Activated naive CD8-positive, alpha-beta T cell treated with anti-CD3 and anti-CD28 coated beads for 36 hours (primary cell): ENCODE measurements at regions not wholly inside any gene's neighbourhood (a gene's known extent, or its start where the extent isn't known, plus 50 kb on each side); places are given as distances from the start of the nearest gene placed in this dataset.
"Not testable (repeated sequence)": the region's sequence is repeated elsewhere in the genome, so short reads cannot be mapped to it uniquely, and the experiment has no call there.

Experiments
- DNase-seq: peaks from one replicate; pipeline ENCODE4 v3.0.0; 2021
- H3K27ac Mint-ChIP-seq: one replicate; pipeline ENCODE4 v1.8.0; 2022; ENCODE audit warnings: mild to moderate bottlenecking, moderate library complexity, mixed read lengths
- H3K27me3 Mint-ChIP-seq: one replicate; pipeline ENCODE4 v1.8.0; 2022; ENCODE audit warnings: mild to moderate bottlenecking, mixed read lengths
- H3K36me3 Mint-ChIP-seq: one replicate; pipeline ENCODE4 v1.8.0; 2021; ENCODE audit warnings: mild to moderate bottlenecking, mixed read lengths
- H3K4me1 Mint-ChIP-seq: one replicate; pipeline ENCODE4 v1.8.0; 2021; ENCODE audit warnings: mixed read lengths
- H3K4me3 Mint-ChIP-seq: one replicate; pipeline ENCODE4 v1.8.0; 2022; ENCODE audit warnings: mild to moderate bottlenecking, moderate library complexity, mixed read lengths
- H3K9me3 Mint-ChIP-seq: one replicate; pipeline ENCODE4 v1.8.0; 2022; ENCODE audit warnings: mixed read lengths

- no peaks in the 10 kb centered on the region for H3K36me3 Mint-ChIP-seq
- H3K27me3 Mint-ChIP-seq = no peaks in the 10 kb centered on the region
- no peak overlapping the region for H3K4me3 Mint-ChIP-seq
- no peak overlapping the region for H3K27ac Mint-ChIP-seq
- peaks cover 1% of the 10 kb centered on the region for H3K9me3 Mint-ChIP-seq
- DNase-seq = no peak
- H3K4me1 Mint-ChIP-seq = peaks cover 7% of the 10 kb centered on the region
Observed at GRCh38 chr1:234858722-234859121, 248.7 kb upstream of the IRF2BP2 start.

GRCh38 chr1:234856845-234857245, 246.9 kb upstream of the IRF2BP2 start:
- Mint-ChIP-seq H3K27ac (no peak overlapping the region), H3K36me3 (no peaks in the 10 kb centered on the region), H3K27me3 (no peaks in the 10 kb centered on the region), H3K4me1 (peaks cover 18% of the 10 kb centered on the region), H3K9me3 (peaks cover 1% of the 10 kb centered on the region), H3K4me3 (no peak overlapping the region)
- DNase-seq = no peak

- no peaks in the 10 kb centered on the region for H3K9me3 Mint-ChIP-seq
- H3K27ac Mint-ChIP-seq = no peak overlapping the region
- no peak overlapping the region for H3K4me3 Mint-ChIP-seq
- H3K36me3 Mint-ChIP-seq = no peaks in the 10 kb centered on the region
- H3K4me1 Mint-ChIP-seq = peaks cover 25% of the 10 kb centered on the region
- no peaks in the 10 kb centered on the region for H3K27me3 Mint-ChIP-seq
- no peak for DNase-seq
Observed at GRCh38 chr1:234855851-234856250, 245.9 kb upstream of the IRF2BP2 start.

- no peaks in the 10 kb centered on the region for H3K36me3 Mint-ChIP-seq
- no peak overlapping the region for H3K27ac Mint-ChIP-seq
- no peaks in the 10 kb centered on the region for H3K9me3 Mint-ChIP-seq
- H3K4me3 Mint-ChIP-seq = no peak overlapping the region
- no peaks in the 10 kb centered on the region for H3K27me3 Mint-ChIP-seq
- peaks cover 29% of the 10 kb centered on the region for H3K4me1 Mint-ChIP-seq
- DNase-seq = no peak
Observed at GRCh38 chr1:234854645-234855039, 244.7 kb upstream of the IRF2BP2 start.

GRCh38 chr1:234853906-234854644, 244.1 kb upstream of the IRF2BP2 start:
- no peak for DNase-seq
- Mint-ChIP-seq H3K4me3 (no peak overlapping the region), H3K9me3 (no peaks in the 10 kb centered on the region), H3K27ac (no peak overlapping the region), H3K4me1 (peaks cover 35% of the 10 kb centered on the region), H3K27me3 (no peaks in the 10 kb centered on the region), H3K36me3 (no peaks in the 10 kb centered on the region)

- no peaks in the 10 kb centered on the region for H3K27me3 Mint-ChIP-seq
- no peak for DNase-seq
- H3K27ac Mint-ChIP-seq = no peak overlapping the region
- H3K36me3 Mint-ChIP-seq = no peaks in the 10 kb centered on the region
- no peak overlapping the region for H3K4me3 Mint-ChIP-seq
- H3K9me3 Mint-ChIP-seq = no peaks in the 10 kb centered on the region
- H3K4me1 Mint-ChIP-seq = peaks cover 47% of the 10 kb centered on the region
Observed at GRCh38 chr1:234852659-234853058, 242.7 kb upstream of the IRF2BP2 start.

- peaks cover 49% of the 10 kb centered on the region for H3K4me1 Mint-ChIP-seq
Observed at GRCh38 chr1:234851450-234852438, 241.8 kb upstream of the IRF2BP2 start.

GRCh38 chr1:234849832-234850231, 239.9 kb upstream of the IRF2BP2 start:
- Mint-ChIP-seq H3K4me1 (peaks cover 67% of the 10 kb centered on the region), H3K27ac (no peak overlapping the region), H3K27me3 (no peaks in the 10 kb centered on the region), H3K36me3 (peaks cover 7% of the 10 kb centered on the region), H3K9me3 (peaks cover 6% of the 10 kb centered on the region), H3K4me3 (no peak overlapping the region)
- DNase-seq = no peak

More at GRCh38 chr1:234851450-234852438, 241.8 kb upstream of the IRF2BP2 start:
- no peak overlapping the region for H3K4me3 Mint-ChIP-seq
- no peaks in the 10 kb centered on the region for H3K9me3 Mint-ChIP-seq
- H3K36me3 Mint-ChIP-seq = no peaks in the 10 kb centered on the region
- no peak overlapping the region for H3K27ac Mint-ChIP-seq
- DNase-seq = no peak
- H3K27me3 Mint-ChIP-seq = no peaks in the 10 kb centered on the region

GRCh38 chr1:234848972-234849649, 239.1 kb upstream of the IRF2BP2 start:
- Mint-ChIP-seq H3K36me3 (peaks cover 7% of the 10 kb centered on the region), H3K4me3 (no peak overlapping the region), H3K27me3 (no peaks in the 10 kb centered on the region), H3K9me3 (peaks cover 6% of the 10 kb centered on the region), H3K4me1 (peaks cover 71% of the 10 kb centered on the region), H3K27ac (no peak overlapping the region)
- no peak for DNase-seq

- H3K27ac Mint-ChIP-seq, H3K36me3 Mint-ChIP-seq, H3K27me3 Mint-ChIP-seq, H3K9me3 Mint-ChIP-seq, DNase-seq, H3K4me3 Mint-ChIP-seq: not testable (repeated sequence)
- H3K4me1 Mint-ChIP-seq = peaks cover 82% of the 10 kb centered on the region
Observed at GRCh38 chr1:234846813-234847212, 236.8 kb upstream of the IRF2BP2 start.

GRCh38 chr1:234845836-234846235, 235.9 kb upstream of the IRF2BP2 start:
- H3K27ac Mint-ChIP-seq = peak overlapping the region; percentile 70
- H3K27me3 Mint-ChIP-seq = no peaks in the 10 kb centered on the region
- DNase-seq = no peak
- H3K36me3 Mint-ChIP-seq = peaks cover 7% of the 10 kb centered on the region
- H3K9me3 Mint-ChIP-seq = peaks cover 6% of the 10 kb centered on the region
- H3K4me1 Mint-ChIP-seq = peaks cover 83% of the 10 kb centered on the region
- H3K4me3 Mint-ChIP-seq = no peak overlapping the region

GRCh38 chr1:234845097-234845660, 235.2 kb upstream of the IRF2BP2 start:
- Mint-ChIP-seq H3K4me3 (peak overlapping the region; percentile 7), H3K9me3 (peaks cover 6% of the 10 kb centered on the region), H3K27me3 (no peaks in the 10 kb centered on the region), H3K4me1 (peaks cover 86% of the 10 kb centered on the region), H3K36me3 (peaks cover 11% of the 10 kb centered on the region), H3K27ac (peak overlapping the region; percentile 99)
- DNase-seq = peak; percentile 48

GRCh38 chr1:234844479-234845031, 234.6 kb upstream of the IRF2BP2 start:
- H3K4me1 Mint-ChIP-seq = peaks cover 81% of the 10 kb centered on the region

GRCh38 chr1:234843946-234844345, 234.0 kb upstream of the IRF2BP2 start:
- no peak for DNase-seq
- H3K27me3 Mint-ChIP-seq = no peaks in the 10 kb centered on the region
- no peak overlapping the region for H3K4me3 Mint-ChIP-seq

More at GRCh38 chr1:234844479-234845031, 234.6 kb upstream of the IRF2BP2 start:
- H3K27ac Mint-ChIP-seq = peak overlapping the region; percentile 99
- H3K9me3 Mint-ChIP-seq = peaks cover 6% of the 10 kb centered on the region
- H3K36me3 Mint-ChIP-seq = peaks cover 11% of the 10 kb centered on the region
- no peaks in the 10 kb centered on the region for H3K27me3 Mint-ChIP-seq
- DNase-seq = no peak
- H3K4me3 Mint-ChIP-seq = peak overlapping the region; percentile 60

More at GRCh38 chr1:234843946-234844345, 234.0 kb upstream of the IRF2BP2 start:
- Mint-ChIP-seq H3K27ac (peak overlapping the region; percentile 99), H3K36me3 (peaks cover 11% of the 10 kb centered on the region), H3K4me1 (peaks cover 75% of the 10 kb centered on the region), H3K9me3 (peaks cover 6% of the 10 kb centered on the region)
